Gastrocnemius medialis (tissue), 4 donors: ENCODE measurements at regions not wholly inside any gene's neighbourhood (a gene's known extent, or its start where the extent isn't known, plus 50 kb on each side); places are given as distances from the start of the nearest gene placed in this dataset.
"Not testable (repeated sequence)": the region's sequence is repeated elsewhere in the genome, so short reads cannot be mapped to it uniquely, and the experiment has no call there.

Experiments
- ATAC-seq, 2 donors: fragments of 150-250 bp; one replicate each; pipeline ENCODE4 v1.9.1; 2016
- DNase-seq, 2 donors: peaks; one replicate each; pipeline ENCODE4 v3.0.0-alpha.2; 2019
- H3K27ac ChIP-seq, 4 donors: fragments of 200-600 bp; sonication (generic); 1 replicate in 1 of 4; 2 replicates in 3 of 4; pipeline ENCODE4 v1.5.1; 2016 to 2018; ENCODE audit warnings: mild to moderate bottlenecking in 2 of 4, moderate library complexity in 1 of 4
- H3K27me3 ChIP-seq, 3 donors: fragments of 200-600 bp; sonication (generic) in 2 of 3; 1 replicate in 1 of 3; 2 replicates in 2 of 3; pipeline versions ENCODE4 v1.5.1 to v1.6.0; 2016 to 2019; ENCODE audit warnings: mild to moderate bottlenecking in 1 of 3, moderate library complexity in 1 of 3
- H3K36me3 ChIP-seq, 2 donors: fragments of 200-600 bp; sonication (generic) in 1 of 2; one replicate each; pipeline ENCODE4 v1.5.1; 2017 to 2018
- H3K4me1 ChIP-seq, 2 donors: fragments of 200-600 bp; sonication (generic) in 1 of 2; one replicate each; pipeline ENCODE4 v1.5.1; 2016 to 2017; ENCODE audit warnings: mild to moderate bottlenecking in 2 of 2
- H3K4me3 ChIP-seq, 4 donors: fragments of 200-600 bp; sonication (generic) in 3 of 4; 1 replicate in 1 of 4; 2 replicates in 3 of 4; pipeline ENCODE4 v1.5.1; 2016 to 2019; ENCODE audit warnings: mild to moderate bottlenecking in 2 of 4
- H3K9me3 ChIP-seq, 3 donors: fragments of 200-600 bp; sonication (generic) in 2 of 3; 1 replicate in 1 of 3; 2 replicates in 2 of 3; pipeline ENCODE4 v1.5.1; 2016 to 2019
- POLR2A ChIP-seq, 2 donors: fragments of 450-650 bp; IDR thresholded peaks; one replicate each; pipeline ENCODE4 v1.6.1; 2017; ENCODE audit warnings: antibody characterized with exemption in 2 of 2, mild to moderate bottlenecking in 2 of 2, moderate library complexity in 2 of 2
- in situ Hi-C, 4 donors: fragments of 200-750 bp; cut with MboI; loops; one replicate each; pipeline versions ENCODE4 v1.15.0 to v1.8.0; 2017; ENCODE audit warnings: low sequenced_read_pairs in 4 of 4
- intact Hi-C: fragments of 100-400 bp; cut with DNase I; formaldehyde crosslinking; loops from one replicate; pipeline ENCODE4 v1.15.1; 2023; ENCODE audit warnings: low total_unique reads
- TF ChIP-seq, protein P1 (sequence below), 5 experiments: fragments of 450-650 bp in 3 of 5; fragments of 200-600 bp in 2 of 5; sonication (generic) in 2 of 5; IDR thresholded peaks in 4 of 5; conservative IDR thresholded peaks in 1 of 5; 1 replicate in 4 of 5; 2 replicates in 1 of 5; pipeline ENCODE4 v1.5.1; 2016 to 2019; ENCODE audit warnings: antibody characterized with exemption in 5 of 5, mild to moderate bottlenecking in 3 of 5, moderate library complexity in 3 of 5

DNA sequence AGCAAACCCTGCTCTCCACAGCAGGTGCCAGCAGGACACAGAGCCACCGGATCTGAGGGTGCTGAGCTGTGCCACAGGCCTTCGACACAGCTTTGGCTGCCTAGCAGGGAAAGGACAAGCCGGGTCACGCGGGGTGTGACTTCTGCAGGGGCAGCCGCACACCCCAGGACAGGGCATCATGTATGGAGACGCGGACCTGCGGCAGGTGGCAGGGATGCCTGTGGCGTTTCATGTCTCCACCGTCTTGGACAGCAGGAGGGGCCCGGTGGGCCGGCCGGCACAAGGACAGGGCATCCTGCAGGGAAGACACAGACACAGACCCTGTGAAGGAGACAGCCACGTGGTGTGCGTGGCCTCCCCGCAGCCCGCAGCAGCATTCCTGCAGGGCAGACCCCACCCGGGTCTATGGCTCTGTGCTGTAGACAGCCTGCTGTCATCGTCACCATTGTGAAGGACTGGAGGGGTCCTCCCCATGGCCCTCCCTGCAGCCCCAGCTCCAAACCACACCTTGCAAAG lies 109.2 kb downstream of the PDGFA start:
- Histone ChIP-seq H3K27me3 (peaks cover 6 to 28% (median 11%) of the 10 kb centered on the region in 3 donors), H3K27ac (no peak overlapping the region), H3K9me3 (no peaks in the 10 kb centered on the region), H3K36me3 (no peaks in the 10 kb centered on the region), H3K4me3 (no peak overlapping the region), H3K4me1 (no peaks in the 10 kb centered on the region)
- intact Hi-C loops: no loop called here
- no peak for TF ChIP-seq POLR2A (IDR thresholded peaks at IDR 0.05)
- TF ChIP-seq, protein P1, sequence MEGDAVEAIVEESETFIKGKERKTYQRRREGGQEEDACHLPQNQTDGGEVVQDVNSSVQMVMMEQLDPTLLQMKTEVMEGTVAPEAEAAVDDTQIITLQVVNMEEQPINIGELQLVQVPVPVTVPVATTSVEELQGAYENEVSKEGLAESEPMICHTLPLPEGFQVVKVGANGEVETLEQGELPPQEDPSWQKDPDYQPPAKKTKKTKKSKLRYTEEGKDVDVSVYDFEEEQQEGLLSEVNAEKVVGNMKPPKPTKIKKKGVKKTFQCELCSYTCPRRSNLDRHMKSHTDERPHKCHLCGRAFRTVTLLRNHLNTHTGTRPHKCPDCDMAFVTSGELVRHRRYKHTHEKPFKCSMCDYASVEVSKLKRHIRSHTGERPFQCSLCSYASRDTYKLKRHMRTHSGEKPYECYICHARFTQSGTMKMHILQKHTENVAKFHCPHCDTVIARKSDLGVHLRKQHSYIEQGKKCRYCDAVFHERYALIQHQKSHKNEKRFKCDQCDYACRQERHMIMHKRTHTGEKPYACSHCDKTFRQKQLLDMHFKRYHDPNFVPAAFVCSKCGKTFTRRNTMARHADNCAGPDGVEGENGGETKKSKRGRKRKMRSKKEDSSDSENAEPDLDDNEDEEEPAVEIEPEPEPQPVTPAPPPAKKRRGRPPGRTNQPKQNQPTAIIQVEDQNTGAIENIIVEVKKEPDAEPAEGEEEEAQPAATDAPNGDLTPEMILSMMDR (IDR thresholded peaks at IDR 0.05 in 4 of 5, conservative IDR thresholded peaks at IDR 0.05 in 1 of 5): no peak
- DNase-seq (no peak), ATAC-seq (no peak)
- in situ Hi-C loops: no loop called here

DNA sequence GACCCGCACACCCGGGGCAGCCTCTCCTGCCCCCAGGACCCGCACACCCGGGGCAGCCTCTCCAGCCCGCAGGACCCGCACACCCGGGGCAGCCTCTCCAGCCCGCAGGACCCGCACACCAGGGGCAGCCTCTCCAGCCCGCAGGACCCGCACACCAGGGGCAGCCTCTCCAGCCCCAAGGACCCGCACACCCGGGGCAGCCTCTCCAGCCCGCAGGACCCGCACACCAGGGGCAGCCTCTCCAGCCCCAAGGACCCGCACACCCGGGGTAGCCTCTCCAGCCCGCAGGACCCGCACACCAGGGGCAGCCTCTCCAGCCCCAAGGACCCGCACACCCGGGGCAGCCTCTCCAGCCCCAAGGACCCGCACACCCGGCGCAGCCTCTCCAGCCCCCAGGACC lies 108.5 kb downstream of the PDGFA start:
- H3K4me1 ChIP-seq, intact Hi-C loops, H3K27ac ChIP-seq, in situ Hi-C loops, H3K9me3 ChIP-seq, H3K4me3 ChIP-seq, DNase-seq, ATAC-seq, H3K36me3 ChIP-seq: not testable (repeated sequence)
- peaks cover 0 to 25% (median 6%) of the 10 kb centered on the region in 3 donors for H3K27me3 ChIP-seq

DNA sequence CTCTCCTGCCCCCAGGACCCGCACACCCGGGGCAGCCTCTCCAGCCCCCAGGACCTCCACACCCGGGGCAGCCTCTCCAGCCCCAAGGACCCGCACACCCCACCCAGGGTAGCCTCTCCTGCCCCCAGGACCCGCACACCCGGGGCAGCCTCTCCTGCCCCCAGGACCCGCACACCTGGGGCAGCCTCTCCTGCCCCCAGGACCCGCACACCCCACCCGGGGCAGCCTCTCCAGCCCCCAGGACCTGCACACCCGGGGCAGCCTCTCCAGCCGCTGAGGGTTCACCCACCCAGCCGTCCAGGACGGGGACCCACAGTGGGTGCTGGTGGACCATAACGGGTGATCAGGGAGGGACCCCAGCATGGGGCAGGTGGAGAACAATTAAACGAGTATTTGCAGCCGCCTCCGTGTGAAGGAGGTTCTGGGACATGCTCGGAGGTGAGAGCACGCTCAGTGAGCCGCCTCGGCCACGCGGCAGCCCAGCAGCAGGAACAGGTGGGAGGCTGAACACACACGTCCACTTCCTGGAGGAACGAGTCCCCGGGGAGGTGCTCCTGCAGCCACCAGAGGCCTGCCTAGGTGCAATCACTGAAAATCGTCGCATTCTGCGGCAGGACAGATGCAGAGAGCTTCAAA lies 107.9 kb downstream of the PDGFA start:
- ATAC-seq (no peak), DNase-seq (no peak)
- H3K27me3 ChIP-seq: peaks cover 0 to 24% (median 5%) of the 10 kb centered on the region in 3 donors
- H3K4me1 ChIP-seq: no peaks in the 10 kb centered on the region
- H3K27ac ChIP-seq: no peak overlapping the region
- TF ChIP-seq, protein P1 (IDR thresholded peaks at IDR 0.05 in 4 of 5, conservative IDR thresholded peaks at IDR 0.05 in 1 of 5): no peak
- TF ChIP-seq POLR2A (IDR thresholded peaks at IDR 0.05): no peak
- H3K4me3 ChIP-seq: no peak overlapping the region
- no peaks in the 10 kb centered on the region for H3K9me3 ChIP-seq
- H3K36me3 ChIP-seq: no peaks in the 10 kb centered on the region
- intact Hi-C loops: no loop called here
- in situ Hi-C loops: no loop called here

DNA sequence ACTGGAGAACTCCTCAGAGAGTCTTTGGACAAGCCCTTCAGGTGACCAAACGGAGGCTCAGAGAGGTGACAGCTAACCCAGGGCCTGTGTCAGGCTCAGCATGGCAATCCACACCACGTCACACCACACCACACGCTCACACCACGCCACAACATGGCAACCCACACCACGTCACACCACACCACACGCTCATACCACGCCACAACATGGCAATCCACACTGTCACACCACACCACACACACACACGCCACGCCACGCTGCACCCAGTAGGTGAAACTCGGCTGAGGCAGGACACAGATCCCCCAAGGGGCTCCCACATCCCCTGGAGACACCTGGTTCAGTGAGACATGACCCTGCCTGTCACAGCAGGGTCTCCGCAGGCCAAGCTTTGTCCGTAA lies 107.3 kb downstream of the PDGFA start:
- no peak for TF ChIP-seq POLR2A (IDR thresholded peaks at IDR 0.05)
- TF ChIP-seq, protein P1 (IDR thresholded peaks at IDR 0.05 in 4 of 5, conservative IDR thresholded peaks at IDR 0.05 in 1 of 5): no peak
- no peak overlapping the region for H3K27ac ChIP-seq
- no peaks in the 10 kb centered on the region for H3K4me1 ChIP-seq
- H3K27me3 ChIP-seq: peaks cover 0 to 18% (median 5%) of the 10 kb centered on the region in 3 donors
- no peak overlapping the region for H3K4me3 ChIP-seq
- DNase-seq (no peak), ATAC-seq (no peak)
- intact Hi-C loops: no loop called here
- in situ Hi-C loops: no loop called here
- H3K9me3 ChIP-seq: peaks cover 0 to 3% (median 0%) of the 10 kb centered on the region in 3 donors
- no peaks in the 10 kb centered on the region for H3K36me3 ChIP-seq

DNA sequence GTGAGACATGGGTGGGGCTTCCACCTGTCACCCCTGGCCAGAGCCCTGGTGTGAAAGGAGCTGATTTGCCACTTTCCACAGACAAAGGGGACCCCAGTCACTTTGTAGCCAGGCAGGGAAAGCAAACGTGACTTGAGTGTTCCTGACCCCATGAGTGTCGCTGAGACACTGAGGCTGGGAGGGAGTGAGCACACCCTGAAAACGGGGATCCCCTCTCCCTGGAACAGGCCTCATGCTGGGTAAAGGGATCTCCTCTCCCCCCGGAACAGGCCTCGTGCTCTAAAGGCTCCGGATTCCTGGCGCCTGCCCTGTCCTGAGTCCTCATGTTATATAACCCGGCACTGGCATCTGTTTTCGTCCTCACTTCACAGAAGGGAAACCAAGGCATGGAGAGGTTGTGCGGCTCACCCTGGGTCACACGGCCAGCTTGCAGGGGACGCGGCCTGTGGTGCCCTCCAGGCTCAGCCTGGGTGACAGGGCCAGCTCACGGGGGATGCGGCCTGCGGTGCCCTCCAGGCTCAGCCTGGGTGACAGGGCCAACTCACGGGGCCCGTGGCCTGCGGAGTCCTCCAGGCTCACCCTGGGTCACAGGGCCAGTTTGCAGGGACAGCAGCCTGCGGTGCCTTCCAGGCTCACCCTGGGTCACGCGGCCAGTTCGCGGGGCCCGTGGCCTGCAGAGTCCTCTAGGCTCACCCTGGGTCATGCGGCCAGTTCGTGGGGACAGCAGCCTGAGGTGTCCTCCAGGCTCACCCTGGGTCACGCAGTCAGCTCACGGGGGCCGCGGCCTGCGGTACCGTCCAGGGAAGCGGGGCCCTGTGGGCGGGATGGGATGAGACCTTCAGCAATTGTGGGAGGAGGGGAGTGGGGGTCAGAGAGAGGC lies 104.7 kb downstream of the PDGFA start:
- TF ChIP-seq, protein P1 (IDR thresholded peaks at IDR 0.05 in 4 of 5, conservative IDR thresholded peaks at IDR 0.05 in 1 of 5): no peak
- no peak for TF ChIP-seq POLR2A (IDR thresholded peaks at IDR 0.05)
- Histone ChIP-seq H3K9me3 (peaks cover 0 to 12% (median 0%) of the 10 kb centered on the region in 3 donors), H3K27ac (no peak overlapping the region), H3K4me1 (no peaks in the 10 kb centered on the region), H3K36me3 (no peaks in the 10 kb centered on the region), H3K4me3 (no peak overlapping the region), H3K27me3 (no peaks in the 10 kb centered on the region)
- intact Hi-C loops: no loop called here
- no peak for ATAC-seq
- in situ Hi-C loops: no loop called here
- DNase-seq: no peak
